HCT116 (cell line): ENCODE measurements at regions not wholly inside any gene's neighbourhood (a gene's known extent, or its start where the extent isn't known, plus 50 kb on each side); places are given as distances from the start of the nearest gene placed in this dataset.

Experiments
- ATAC-seq: fragments of 200-7000 bp; cut with Tn5 transposase; 2 replicates; pipeline ENCODE4 v1.9.1; 2020; ENCODE audit warnings: mild to moderate bottlenecking, moderate library complexity
- BruUV-seq: library from RNA; stranded (reverse); fragments of 400-500 nt; replicated peaks from 2 replicates; lab custom pipeline; 2021; lab: Mats Ljungman, UMichigan
- CTCF ChIA-PET: fragments of 300-600 bp; sonication (Branson Sonifier 250); formaldehyde crosslinking; loops from one replicate; lab custom pipeline; 2021; ENCODE audit warnings: antibody characterized with exemption; lab: Charles Lee
- POLR2A ChIA-PET: fragments of 300-600, 350-600 bp; sonication (Branson Sonifier 250); formaldehyde crosslinking; loops from one replicate; lab custom pipeline; 2021; ENCODE audit warnings: antibody characterized with exemption; lab: Charles Lee
- RAD21 ChIA-PET, 2 experiments: fragments of 300-600 bp; sonication (Branson Sonifier 250); formaldehyde crosslinking; loops; one replicate each; lab custom pipeline; 2023; ENCODE audit warnings: low total read pairs in 2 of 2; ENCODE audit not compliant: uncharacterized antibody in 2 of 2, unreplicated experiment in 2 of 2, low non-redundant PET in 1 of 2; lab: Charles Lee
- DNase-seq: peaks from one replicate; pipeline ENCODE4 v3.0.0-alpha.2; 2010; ENCODE audit warnings: low read depth, low spot score
- H2AFZ ChIP-seq: fragments of 200-600 bp; shearing (Covaris generic), sonication (generic); 2 replicates; pipeline ENCODE4 v1.6.1; 2017; ENCODE audit warnings: low read depth, mixed run types, mixed read lengths, antibody characterized with exemption, low read length; ENCODE audit not compliant: poor library complexity, severe bottlenecking
- H3K27ac ChIP-seq: 2 replicates; pipeline ENCODE4 v1.5.1; 2012; ENCODE audit warnings: low read depth, low read length
- H3K27me3 ChIP-seq: fragments of 200-600 bp; sonication (generic); 2 replicates; pipeline ENCODE4 v1.6.1; 2016; ENCODE audit warnings: mixed run types, low read length, mixed read lengths; ENCODE audit not compliant: insufficient read depth
- H3K36me3 ChIP-seq, 2 experiments: fragments of 200-500 bp in 1 of 2; fragments of 200-600 bp in 1 of 2; sonication (Bioruptor generic) in 1 of 2; sonication (generic) in 1 of 2; 2 replicates each; pipeline versions ENCODE4 v1.5.1 to v1.6.1; 2014 to 2016; ENCODE audit warnings: low read length in 2 of 2, inconsistent platforms in 1 of 2, mixed read lengths in 1 of 2, mixed run types in 1 of 2; ENCODE audit not compliant: insufficient read depth in 2 of 2, control insufficient read depth in 1 of 2
- H3K4me1 ChIP-seq, 2 experiments: fragments of 200-600 bp in 1 of 2; sonication (generic) in 1 of 2; 2 replicates each; pipeline versions ENCODE4 v1.5.1 to v1.6.1; 2012 to 2017; ENCODE audit warnings: low read length in 2 of 2, inconsistent platforms in 1 of 2, mild to moderate bottlenecking in 1 of 2, mixed read lengths in 1 of 2, mixed run types in 1 of 2, moderate library complexity in 1 of 2; ENCODE audit not compliant: insufficient read depth in 2 of 2, control insufficient read depth in 1 of 2
- H3K4me2 ChIP-seq: fragments of 200-600 bp; sonication (generic); 2 replicates; pipeline ENCODE4 v1.6.1; 2017; ENCODE audit warnings: mixed run types, low read length, mixed read lengths
- H3K4me3 ChIP-seq, 2 experiments: fragments of 200-600 bp in 1 of 2; sonication (generic) in 1 of 2; replicated peaks in 1 of 2; 2 replicates each; pipeline ENCODE4 v1.5.1; 2011 to 2016; ENCODE audit warnings: low read length in 2 of 2, control low read depth in 1 of 2, low read depth in 1 of 2, mild to moderate bottlenecking in 1 of 2, mixed read lengths in 1 of 2, mixed run types in 1 of 2
- H3K79me2 ChIP-seq: fragments of 200-600 bp; sonication (generic); 2 replicates; pipeline ENCODE4 v1.6.1; 2017; ENCODE audit warnings: mild to moderate bottlenecking, mixed run types, low read length, moderate library complexity, mixed read lengths; ENCODE audit not compliant: insufficient read depth
- H3K9ac ChIP-seq: fragments of 200-600 bp; sonication (generic); 2 replicates; pipeline ENCODE4 v1.6.1; 2016; ENCODE audit warnings: low read length, mixed read lengths
- H3K9me2 ChIP-seq: fragments of 200-600 bp; sonication (generic), shearing (Covaris generic); 2 replicates; pipeline ENCODE4 v1.6.1; 2017; ENCODE audit warnings: mixed run types, mild to moderate bottlenecking, moderate library complexity; ENCODE audit not compliant: insufficient read depth
- H3K9me3 ChIP-seq, 2 experiments: fragments of 200-500 bp in 1 of 2; fragments of 200-600 bp in 1 of 2; sonication (Bioruptor generic) in 1 of 2; sonication (generic) in 1 of 2; 2 replicates each; pipeline ENCODE4 v1.6.1; 2014 to 2017; ENCODE audit warnings: low read length in 2 of 2, mixed read lengths in 2 of 2, inconsistent platforms in 1 of 2, low read depth in 1 of 2, mild to moderate bottlenecking in 1 of 2, mixed run types in 1 of 2, moderate library complexity in 1 of 2; ENCODE audit not compliant: control insufficient read depth in 1 of 2, insufficient read depth in 1 of 2
- H4K20me1 ChIP-seq: fragments of 200-600 bp; sonication (generic), shearing (Covaris generic); 2 replicates; pipeline ENCODE4 v1.6.1; 2017; ENCODE audit warnings: mixed run types, mild to moderate bottlenecking, moderate library complexity; ENCODE audit not compliant: insufficient read depth
- ATF3 ChIP-seq: IDR thresholded peaks from 2 replicates; pipeline ENCODE4 v1.6.1; 2012
- EZH2 ChIP-seq: fragments of 200-600 bp; sonication (generic); IDR thresholded peaks from 2 replicates; pipeline ENCODE4 v1.6.1; 2017; ENCODE audit warnings: antibody characterized with exemption, mixed run types
- JUND ChIP-seq: IDR thresholded peaks from 2 replicates; pipeline ENCODE4 v1.6.1; 2012
- POLR2A ChIP-seq: IDR thresholded peaks from 2 replicates; pipeline ENCODE4 v1.7.0; 2011; ENCODE audit warnings: borderline replicate concordance; ENCODE audit not compliant: insufficient read depth, insufficient read length; ENCODE audit errors: extremely low read depth
- RAD21 ChIP-seq: IDR thresholded peaks from 2 replicates; pipeline ENCODE4 v1.6.1; 2012; ENCODE audit warnings: low read depth, mild to moderate bottlenecking
- SP1 ChIP-seq: IDR thresholded peaks from 2 replicates; pipeline ENCODE4 v1.6.1; 2012; ENCODE audit warnings: low read depth
- SRF ChIP-seq: IDR thresholded peaks from 2 replicates; pipeline ENCODE4 v1.6.1; 2012; ENCODE audit warnings: low read depth
- YY1 ChIP-seq: IDR thresholded peaks from 2 replicates; pipeline ENCODE4 v1.6.1; 2011; ENCODE audit warnings: low read length, low read depth, moderate library complexity, mild to moderate bottlenecking; ENCODE audit not compliant: insufficient replicate concordance; ENCODE audit errors: extremely low read depth
- ZNF274 ChIP-seq: fragments of 200-500 bp; sonication (Bioruptor generic); IDR thresholded peaks from 2 replicates; pipeline ENCODE4 v1.6.1; 2014; ENCODE audit warnings: mild to moderate bottlenecking, low read depth, low read length, inconsistent platforms
- intact Hi-C: fragments of 100-400 bp; cut with micrococcal nuclease; formaldehyde crosslinking; loops from 2 replicates; pipeline ENCODE4 v1.10.0; 2022
- TF ChIP-seq, protein P1 (sequence below), 3 experiments: fragments of 200-600 bp in 1 of 3; sonication (generic) in 1 of 3; IDR thresholded peaks in 2 of 3; conservative IDR thresholded peaks in 1 of 3; 2 replicates each; pipeline ENCODE4 v1.5.1; 2012 to 2017; ENCODE audit warnings: low read depth in 2 of 3, low read length in 2 of 3, antibody characterized with exemption in 1 of 3, borderline replicate concordance in 1 of 3, control low read depth in 1 of 3, mild to moderate bottlenecking in 1 of 3, mixed read lengths in 1 of 3, mixed run types in 1 of 3, moderate library complexity in 1 of 3; ENCODE audit not compliant: insufficient read depth in 1 of 3
- TF ChIP-seq, protein P2 (sequence below): IDR thresholded peaks from 2 replicates; pipeline ENCODE4 v1.6.1; 2012
- TF ChIP-seq, protein P3 (sequence below): IDR thresholded peaks from 2 replicates; pipeline ENCODE4 v1.6.1; 2011; ENCODE audit warnings: mild to moderate bottlenecking, low read length, moderate library complexity; ENCODE audit not compliant: insufficient replicate concordance; ENCODE audit errors: extremely low read depth

GRCh38 chr11:123328281-123328867, 101.7 kb upstream of the GRAMD1B start:
- no peaks in the 10 kb centered on the region for H3K9me3 ChIP-seq
- ChIA-PET CTCF (no interaction called here), POLR2A (no interaction called here), RAD21 (no interaction called here)
- H3K27me3 ChIP-seq = peaks cover 19% of the 10 kb centered on the region
- H3K79me2 ChIP-seq = no peaks in the 10 kb centered on the region
- H4K20me1 ChIP-seq = no peaks in the 10 kb centered on the region
- intact Hi-C loops = no loop called here
- H3K27ac ChIP-seq = no peak overlapping the region
- no peaks in the 10 kb centered on the region for H3K9me2 ChIP-seq
- no peak overlapping the region for H3K4me2 ChIP-seq
- no peak overlapping the region for H3K4me3 ChIP-seq
- H2AFZ ChIP-seq = no peak overlapping the region
- no peak for TF ChIP-seq ZNF274
- TF ChIP-seq, protein P1, sequence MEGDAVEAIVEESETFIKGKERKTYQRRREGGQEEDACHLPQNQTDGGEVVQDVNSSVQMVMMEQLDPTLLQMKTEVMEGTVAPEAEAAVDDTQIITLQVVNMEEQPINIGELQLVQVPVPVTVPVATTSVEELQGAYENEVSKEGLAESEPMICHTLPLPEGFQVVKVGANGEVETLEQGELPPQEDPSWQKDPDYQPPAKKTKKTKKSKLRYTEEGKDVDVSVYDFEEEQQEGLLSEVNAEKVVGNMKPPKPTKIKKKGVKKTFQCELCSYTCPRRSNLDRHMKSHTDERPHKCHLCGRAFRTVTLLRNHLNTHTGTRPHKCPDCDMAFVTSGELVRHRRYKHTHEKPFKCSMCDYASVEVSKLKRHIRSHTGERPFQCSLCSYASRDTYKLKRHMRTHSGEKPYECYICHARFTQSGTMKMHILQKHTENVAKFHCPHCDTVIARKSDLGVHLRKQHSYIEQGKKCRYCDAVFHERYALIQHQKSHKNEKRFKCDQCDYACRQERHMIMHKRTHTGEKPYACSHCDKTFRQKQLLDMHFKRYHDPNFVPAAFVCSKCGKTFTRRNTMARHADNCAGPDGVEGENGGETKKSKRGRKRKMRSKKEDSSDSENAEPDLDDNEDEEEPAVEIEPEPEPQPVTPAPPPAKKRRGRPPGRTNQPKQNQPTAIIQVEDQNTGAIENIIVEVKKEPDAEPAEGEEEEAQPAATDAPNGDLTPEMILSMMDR (IDR thresholded peaks at IDR 0.05 in 2 of 3, conservative IDR thresholded peaks at IDR 0.05 in 1 of 3; ENCODE audit: borderline replicate concordance in 1 of 3, insufficient read depth in 1 of 3, low read depth in 2 of 3, low read length in 2 of 3) = no peak
- no peak for TF ChIP-seq POLR2A
- TF ChIP-seq ATF3 = no peak
- TF ChIP-seq, protein P2, sequence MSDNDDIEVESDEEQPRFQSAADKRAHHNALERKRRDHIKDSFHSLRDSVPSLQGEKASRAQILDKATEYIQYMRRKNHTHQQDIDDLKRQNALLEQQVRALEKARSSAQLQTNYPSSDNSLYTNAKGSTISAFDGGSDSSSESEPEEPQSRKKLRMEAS = no peak
- TF ChIP-seq EZH2 = no peak
- no peak for TF ChIP-seq YY1
- TF ChIP-seq, protein P3, sequence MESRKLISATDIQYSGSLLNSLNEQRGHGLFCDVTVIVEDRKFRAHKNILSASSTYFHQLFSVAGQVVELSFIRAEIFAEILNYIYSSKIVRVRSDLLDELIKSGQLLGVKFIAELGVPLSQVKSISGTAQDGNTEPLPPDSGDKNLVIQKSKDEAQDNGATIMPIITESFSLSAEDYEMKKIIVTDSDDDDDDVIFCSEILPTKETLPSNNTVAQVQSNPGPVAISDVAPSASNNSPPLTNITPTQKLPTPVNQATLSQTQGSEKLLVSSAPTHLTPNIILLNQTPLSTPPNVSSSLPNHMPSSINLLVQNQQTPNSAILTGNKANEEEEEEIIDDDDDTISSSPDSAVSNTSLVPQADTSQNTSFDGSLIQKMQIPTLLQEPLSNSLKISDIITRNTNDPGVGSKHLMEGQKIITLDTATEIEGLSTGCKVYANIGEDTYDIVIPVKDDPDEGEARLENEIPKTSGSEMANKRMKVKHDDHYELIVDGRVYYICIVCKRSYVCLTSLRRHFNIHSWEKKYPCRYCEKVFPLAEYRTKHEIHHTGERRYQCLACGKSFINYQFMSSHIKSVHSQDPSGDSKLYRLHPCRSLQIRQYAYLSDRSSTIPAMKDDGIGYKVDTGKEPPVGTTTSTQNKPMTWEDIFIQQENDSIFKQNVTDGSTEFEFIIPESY = no peak
- TF ChIP-seq RAD21 = no peak
- no peak for TF ChIP-seq JUND
- no peak for TF ChIP-seq SP1
- no peak for TF ChIP-seq SRF
- DNase-seq (no peak), ATAC-seq (no peak)
- H3K36me3 ChIP-seq = no peaks in the 10 kb centered on the region
- H3K4me1 ChIP-seq = no peaks in the 10 kb centered on the region
- BruUV-seq = no TSS peak
- no peak overlapping the region for H3K9ac ChIP-seq
